NCI-H1417 treated with DMSO at 0.1 percent for 48 hours (cell line): ENCODE measurements at regions not wholly inside any gene's neighbourhood (a gene's known extent, or its start where the extent isn't known, plus 50 kb on each side); places are given as distances from the start of the nearest gene placed in this dataset.
"Not testable (repeated sequence)": the region's sequence is repeated elsewhere in the genome, so short reads cannot be mapped to it uniquely, and the experiment has no call there.

Experiments used
- DNase-seq: peaks from one replicate; lab custom pipeline; 2025; lab: John Stamatoyannopoulos, UW

DNA sequence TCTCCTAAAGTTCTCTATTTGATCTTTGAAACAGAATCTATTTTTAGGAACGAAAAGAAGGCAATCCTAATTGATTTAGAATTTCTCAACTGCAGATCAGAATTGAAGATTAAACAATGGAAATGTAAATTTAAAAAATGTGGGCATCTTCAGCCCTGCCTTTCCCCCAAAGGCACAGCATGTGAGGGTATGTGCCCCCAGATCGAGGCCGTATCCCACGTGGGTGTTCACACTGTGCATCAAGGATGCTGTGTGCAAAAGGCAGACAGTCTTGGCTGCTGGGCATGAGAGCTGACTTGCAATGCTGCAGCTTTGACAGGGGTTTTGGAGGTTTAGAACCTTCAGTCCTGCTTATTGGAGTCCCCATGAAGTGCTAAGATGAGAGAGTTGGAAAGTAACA lies 346.3 kb downstream of the VRK1 start:
- no peak for DNase-seq

GRCh38 chr14:97148021-97148420 lies 350.8 kb downstream of the VRK1 start:
- not testable (repeated sequence) for DNase-seq

- no peak for DNase-seq
Observed at GRCh38 chr14:97149775-97150174, 352.6 kb downstream of the VRK1 start.

GRCh38 chr14:97153527-97153926 lies 356.3 kb downstream of the VRK1 start:
- no peak for DNase-seq

DNA sequence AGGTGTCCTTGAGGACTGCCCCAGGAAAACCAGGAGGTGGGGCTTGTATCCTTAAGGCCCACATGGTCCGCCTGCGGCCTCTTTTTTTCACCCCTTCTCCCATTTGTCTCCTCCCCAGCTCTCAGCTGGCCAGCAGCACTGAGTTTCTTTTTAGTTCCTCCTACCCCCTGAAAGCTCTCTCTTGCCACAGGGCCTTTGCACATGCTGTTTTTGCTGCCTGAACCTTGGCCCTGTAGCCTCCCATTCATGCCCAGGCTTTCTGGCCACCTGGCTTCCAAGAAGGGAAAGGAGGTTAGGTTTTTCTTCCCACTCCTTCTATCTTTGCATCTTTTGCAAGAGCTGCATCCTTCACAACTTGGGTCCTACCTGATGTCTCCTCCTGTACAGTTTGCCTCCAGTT lies 358.1 kb downstream of the VRK1 start:
- DNase-seq: no peak

GRCh38 chr14:97155814-97156213 lies 358.6 kb downstream of the VRK1 start:
- no peak for DNase-seq

DNA sequence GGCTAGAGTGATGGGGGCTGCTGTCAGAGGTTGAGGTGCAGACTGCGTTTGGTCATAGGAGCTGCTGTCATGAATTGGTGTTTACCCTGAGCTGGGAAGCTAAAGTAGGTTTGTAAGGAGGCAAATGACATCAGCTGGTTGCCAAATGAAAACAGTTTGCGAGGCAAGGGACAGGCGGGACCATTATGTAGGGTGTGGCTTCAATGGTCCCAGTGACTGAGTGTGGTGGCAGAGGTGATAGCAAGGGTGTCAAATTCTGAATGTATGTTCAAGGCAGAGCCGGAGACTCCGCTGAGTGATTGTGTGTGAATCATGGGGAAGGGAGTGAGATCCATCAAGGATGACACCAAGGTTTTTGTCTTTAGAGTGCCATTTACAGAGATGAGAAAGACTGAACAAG lies 359.5 kb downstream of the VRK1 start:
- DNase-seq: no peak

- DNase-seq: no peak
Observed at GRCh38 chr14:97158102-97158501, 360.9 kb downstream of the VRK1 start.

DNA sequence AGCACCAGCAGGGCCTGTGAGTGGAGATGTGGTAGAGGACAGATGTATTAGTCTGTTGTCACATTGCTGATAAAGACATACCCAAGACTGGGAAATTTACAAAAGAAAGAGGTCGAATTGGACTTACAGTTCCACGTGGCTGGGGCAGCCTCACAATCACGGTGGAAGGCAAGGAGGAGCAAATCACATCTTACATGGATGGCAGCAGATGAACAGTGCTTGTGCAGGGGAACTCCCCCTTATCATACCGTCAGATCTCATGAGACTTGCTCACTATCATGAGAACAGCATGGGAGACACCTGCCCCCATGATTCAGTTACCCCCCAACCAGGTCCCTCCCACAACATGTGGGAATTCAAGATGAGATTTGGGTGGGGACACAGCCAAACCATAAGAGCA lies 361.9 kb downstream of the VRK1 start:
- DNase-seq: no peak

DNA sequence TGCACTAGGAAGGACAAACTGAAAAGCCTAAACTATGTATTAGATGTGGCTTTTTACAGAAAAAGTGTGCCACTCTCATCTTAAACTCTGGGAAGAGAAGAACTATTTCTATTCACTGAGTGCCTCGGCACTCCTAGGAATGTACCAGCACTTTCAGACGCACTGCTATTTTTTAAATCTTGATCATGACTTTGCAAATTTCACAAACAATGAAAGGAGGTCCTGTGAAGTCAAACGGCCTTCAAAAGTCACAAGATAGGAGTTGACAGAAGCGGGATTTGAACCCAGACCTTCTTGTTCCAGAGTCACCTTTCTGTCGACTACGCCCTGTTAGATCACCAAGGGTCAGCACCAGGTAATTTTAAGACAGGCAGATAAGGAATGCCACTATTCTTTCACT lies 365.4 kb downstream of the VRK1 start:
- DNase-seq: no peak

DNA sequence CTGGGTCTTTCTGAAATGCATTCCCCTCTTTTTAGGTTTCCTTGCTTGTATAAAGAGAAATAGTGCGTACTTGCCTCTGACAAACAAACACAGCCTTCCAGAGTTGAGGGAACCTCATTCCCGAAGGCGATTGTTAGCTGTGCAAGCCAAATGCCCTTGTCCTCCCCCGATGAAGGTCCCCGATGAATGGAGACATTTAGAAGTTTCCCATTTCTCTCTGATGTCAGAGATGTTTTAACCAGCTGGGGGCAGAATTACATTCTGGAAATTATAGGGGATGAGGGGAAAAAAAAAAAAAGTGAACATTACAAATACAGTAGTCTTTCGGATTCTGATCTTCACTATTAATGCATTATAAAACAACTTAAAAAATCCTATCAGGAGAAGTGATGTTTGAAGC lies 366.8 kb downstream of the VRK1 start:
- DNase-seq: no peak

DNA sequence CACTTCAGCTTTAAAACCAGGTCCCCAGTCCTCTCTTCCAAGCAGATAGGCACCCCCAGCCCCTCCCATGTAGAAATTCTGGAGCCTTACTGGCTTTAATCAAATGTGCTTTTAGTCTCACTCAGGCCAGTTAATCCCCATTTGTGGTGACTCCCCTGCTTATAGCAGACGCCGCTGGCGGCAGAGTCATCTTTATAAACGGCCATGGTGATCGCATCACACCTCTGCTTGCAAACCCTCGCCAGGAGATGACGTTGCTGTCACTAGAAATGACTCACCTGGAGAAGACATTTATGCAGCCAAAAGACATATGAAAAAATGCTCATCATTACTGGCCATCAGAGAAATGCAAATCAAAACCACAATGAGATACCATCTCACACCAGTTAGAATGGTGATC lies 369.3 kb downstream of the VRK1 start:
- DNase-seq: no peak

DNA sequence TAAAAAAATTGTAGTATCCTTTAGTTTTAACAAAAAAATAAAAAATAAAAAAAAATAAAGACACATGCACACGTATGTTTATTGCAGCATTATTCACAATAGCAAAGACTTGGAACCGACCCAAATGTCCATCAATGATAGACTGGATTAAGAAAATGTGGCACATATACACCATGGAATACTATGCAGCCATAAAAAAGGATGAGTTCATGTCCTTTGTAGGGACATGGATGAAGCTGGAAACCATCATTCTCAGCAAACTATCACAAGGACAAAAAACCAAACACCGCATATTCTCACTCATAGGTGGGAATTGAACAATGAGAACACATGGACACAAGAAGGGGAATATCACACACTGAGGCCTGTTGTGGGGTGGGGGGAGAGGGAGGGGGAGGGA lies 370.4 kb downstream of the VRK1 start:
- DNase-seq: not testable (repeated sequence)

DNA sequence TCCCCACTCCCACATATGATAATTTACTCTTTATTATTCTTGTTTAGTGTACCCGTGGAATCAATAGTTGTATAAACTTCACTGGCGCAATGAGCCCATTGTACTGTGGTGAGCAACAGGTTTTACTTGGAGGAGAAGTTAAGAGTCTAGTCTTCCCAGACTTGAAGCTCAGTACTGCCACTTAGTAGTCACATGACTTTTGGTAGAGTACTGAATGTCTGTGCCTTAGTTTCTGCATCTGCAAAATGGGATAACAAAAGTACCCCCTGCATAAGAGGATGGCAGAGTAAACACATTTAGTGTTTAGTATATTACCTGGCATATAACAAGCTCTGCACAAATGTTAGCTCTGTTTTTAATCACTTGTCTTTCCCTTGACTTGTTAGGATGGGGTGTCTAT lies 375.5 kb downstream of the VRK1 start:
- DNase-seq: no peak

DNA sequence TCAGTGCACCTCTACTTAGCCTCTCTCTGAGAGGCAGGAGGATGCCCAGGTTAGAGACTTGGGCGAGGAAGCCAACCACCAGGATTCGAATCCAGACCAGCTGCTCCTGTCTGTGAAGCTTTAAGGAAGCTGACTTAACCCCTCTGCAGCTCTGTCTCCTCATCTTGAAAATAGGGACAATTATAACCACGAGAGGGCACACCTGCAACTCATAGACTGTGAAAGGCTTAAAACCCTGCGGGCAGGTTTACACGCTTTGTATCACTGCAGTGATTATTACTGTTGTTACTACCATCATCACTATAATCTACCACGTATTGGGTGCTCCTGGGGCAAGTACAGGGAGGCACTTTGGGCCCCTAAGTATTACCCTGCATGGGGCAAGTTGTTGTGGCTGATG lies 379.8 kb downstream of the VRK1 start:
- peak; percentile 22 for DNase-seq

DNA sequence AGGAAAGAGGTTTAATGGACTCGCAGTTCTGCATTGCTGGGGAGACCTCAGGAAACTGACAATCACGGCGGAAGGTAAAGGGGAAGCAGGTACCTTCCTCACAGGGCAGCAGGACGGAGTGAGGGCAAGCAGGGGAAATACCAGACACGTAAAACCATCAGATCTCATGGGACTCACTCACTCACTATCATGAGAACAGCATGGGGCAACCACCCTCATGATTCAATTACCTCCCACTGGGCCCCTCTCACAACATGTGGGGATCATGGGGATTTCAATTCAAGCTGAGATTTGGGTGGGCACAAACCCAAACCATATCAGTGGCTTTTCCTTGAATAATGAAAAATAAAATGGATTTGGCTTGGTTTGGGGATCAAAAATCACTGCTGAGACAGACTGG lies 380.5 kb downstream of the VRK1 start:
- DNase-seq: no peak

DNA sequence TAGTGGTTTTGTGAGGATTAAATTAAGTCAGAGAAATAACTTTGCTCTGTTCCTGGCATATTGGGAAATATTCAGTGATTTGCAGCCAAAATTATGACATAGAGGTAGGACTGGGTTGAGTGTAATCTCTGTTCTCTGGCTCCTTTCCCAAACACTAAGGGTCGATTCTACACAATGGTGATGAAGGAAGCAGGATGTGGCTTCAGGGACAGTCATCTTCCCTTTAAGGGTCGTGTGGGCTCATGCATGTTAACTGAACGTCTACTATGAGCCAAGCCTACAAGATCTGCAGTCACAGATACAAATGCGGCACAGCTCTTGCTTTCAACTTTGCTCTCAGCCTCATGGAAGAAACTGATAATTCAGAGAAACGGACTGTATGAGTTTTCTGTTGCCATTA lies 381.6 kb downstream of the VRK1 start:
- no peak for DNase-seq

DNA sequence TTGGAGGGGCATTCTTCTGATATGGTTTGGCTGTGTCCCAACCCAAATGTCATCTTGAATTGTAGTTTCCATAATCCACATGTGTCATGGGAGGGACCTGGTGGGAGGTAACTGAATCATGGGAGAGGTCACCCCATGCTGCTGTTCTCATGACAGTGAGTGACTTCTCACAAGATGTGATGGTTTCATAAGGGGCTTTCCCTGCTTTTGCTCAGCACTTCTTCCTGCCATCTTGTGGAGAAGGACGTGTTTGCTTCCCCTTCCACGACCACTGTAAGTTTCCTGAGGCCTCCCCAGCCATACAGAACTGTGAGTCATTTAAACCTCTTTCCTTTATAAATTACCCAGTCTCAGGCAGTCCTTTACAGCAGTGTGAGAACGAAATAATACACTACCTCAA lies 382.4 kb downstream of the VRK1 start:
- no peak for DNase-seq

DNA sequence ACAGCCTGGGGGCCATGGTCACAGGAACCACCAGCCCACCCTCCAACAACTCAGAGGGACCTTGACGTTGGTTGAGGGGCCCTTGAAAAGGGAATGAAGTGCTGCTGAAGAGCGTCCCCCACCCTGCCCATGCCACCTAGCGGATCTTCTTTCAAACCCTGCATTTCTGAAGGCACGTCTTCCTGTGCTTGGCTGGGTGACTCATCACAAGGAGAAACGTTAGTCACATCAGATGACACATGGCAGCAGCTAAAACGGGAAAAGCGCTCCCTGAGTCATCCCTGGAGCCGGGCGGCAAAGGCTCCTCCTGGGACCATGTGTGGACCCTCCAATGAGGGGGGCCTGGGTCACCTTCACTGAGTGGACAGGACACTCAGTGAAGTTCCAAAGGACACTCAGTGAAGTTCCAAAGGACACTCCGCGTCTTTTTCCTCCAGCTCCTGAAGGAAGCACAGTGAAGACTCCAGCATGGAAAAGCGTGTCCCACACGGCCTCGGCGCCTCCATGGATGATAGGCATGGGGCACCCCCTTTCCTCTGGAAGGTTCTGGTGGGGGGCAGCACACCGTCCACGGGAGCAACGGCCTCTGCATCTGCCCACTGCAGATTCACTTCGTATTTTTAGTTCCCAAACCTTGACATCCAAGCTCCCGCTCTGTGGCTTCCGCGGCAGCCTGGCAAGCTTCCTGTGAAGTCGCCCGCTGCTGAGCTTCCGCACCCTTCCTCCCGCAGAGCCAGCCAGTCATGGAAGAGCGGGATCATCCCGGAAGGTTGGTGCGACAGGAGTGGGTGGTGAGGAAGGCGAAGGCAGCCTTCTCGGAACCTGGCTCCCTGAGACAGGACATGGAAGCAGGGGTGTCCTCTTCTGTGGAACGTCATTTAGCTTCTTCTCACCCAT lies 383.4 kb downstream of the VRK1 start:
- no peak for DNase-seq

DNA sequence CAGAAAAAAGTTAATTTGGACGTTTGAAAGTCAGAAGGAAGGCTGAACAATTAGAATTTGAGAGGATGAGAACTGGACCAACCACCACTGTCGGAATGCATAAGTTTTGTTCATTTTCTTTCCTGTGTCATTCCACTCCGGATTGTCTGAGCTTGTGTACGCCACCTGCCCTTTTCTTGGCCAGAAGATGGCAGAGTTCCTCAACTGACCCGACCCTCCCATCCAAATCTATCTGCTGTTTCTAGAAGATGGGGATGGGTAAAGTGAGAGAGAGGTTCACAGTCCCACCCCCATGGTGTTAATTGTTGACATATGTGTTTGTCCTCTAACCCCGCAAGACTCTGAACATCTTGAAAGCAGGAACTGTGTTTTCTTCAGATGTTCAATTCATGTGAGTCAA lies 388.0 kb downstream of the VRK1 start:
- peak; percentile 4 for DNase-seq

DNA sequence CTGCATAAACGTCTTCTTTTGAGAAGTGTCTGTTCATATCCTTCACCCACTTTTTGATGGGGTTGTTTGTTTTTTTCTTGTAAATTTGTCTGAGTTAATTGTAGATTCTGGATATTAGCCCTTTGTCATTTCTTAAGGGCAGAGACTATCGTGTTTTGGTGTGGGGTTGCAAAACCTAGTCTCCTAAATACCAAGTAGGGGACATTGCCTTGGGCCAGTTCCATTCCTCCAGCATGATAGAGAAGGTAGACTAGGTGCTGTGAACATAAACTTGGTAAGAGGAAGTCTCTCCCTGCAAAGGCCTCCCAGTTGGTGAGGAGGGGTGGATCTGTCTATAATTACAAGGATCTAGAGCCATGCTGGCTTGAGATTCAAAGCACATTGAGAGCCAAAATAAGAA lies 390.7 kb downstream of the VRK1 start:
- no peak for DNase-seq

DNA sequence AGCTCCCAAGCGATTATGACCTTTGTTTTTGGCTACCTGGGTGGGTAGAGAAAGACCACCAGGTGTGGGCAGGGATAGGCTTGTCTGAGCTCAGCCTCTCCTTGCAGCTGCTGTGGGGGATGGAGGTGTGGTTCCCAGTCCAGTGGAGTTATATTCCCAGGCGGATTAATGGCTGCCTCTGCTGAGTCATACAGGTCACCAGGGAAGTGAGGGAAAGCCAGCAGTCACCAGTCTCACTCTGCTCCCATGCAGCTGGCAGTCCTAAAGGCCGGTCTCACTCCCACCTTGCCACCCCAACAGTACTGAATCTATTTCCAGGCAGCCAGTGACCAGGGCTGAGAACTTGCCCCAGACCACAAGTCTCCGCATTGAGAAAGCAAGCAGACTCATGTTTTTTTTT lies 399.2 kb downstream of the VRK1 start:
- DNase-seq: no peak

DNA sequence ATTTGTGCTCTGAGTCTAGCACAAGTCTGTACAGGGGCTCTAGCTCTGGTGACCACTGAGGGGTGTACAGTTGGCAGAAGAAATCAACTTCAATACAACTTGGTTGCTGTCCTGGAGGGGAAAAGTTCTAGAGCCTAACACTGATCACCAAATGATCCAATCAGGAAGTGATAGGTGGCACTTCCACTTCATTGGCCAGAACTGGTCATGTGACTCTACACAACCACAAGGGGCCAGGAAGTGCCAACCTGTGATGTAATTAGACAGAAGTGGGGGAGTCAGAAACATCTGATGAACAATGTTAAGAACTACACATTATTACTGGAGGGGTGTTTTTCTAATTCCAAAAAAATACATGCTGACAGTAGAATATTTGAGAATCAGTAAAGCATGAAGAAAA lies 401.6 kb downstream of the VRK1 start:
- DNase-seq: no peak

DNA sequence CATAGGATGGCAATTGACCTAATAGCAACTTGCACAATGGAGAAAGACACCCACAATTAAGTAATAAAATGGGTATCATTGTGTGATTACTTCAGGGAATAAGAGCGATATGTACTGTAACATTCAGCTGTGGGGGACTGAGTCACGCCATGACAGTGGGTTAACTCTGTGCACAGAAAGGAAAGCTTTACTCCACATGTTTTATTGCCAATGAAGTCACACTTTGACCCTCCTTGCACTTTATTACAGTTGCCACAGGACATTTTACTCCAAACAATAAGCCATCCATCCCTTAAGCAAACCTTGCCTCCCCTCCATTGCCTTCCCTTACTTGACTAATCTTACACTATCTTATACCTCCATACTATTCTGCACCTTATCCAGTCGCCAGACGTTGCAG lies 403.1 kb downstream of the VRK1 start:
- DNase-seq: no peak
